H4 (cell line): ENCODE measurements at regions not wholly inside any gene's neighbourhood (a gene's known extent, or its start where the extent isn't known, plus 50 kb on each side); places are given as distances from the start of the nearest gene placed in this dataset.
"Not testable (repeated sequence)": the region's sequence is repeated elsewhere in the genome, so short reads cannot be mapped to it uniquely, and the experiment has no call there.

Experiments used
- DNase-seq: peaks from one replicate; pipeline ENCODE4 v3.0.0-alpha.2; 2015; ENCODE audit warnings: low spot score

DNA sequence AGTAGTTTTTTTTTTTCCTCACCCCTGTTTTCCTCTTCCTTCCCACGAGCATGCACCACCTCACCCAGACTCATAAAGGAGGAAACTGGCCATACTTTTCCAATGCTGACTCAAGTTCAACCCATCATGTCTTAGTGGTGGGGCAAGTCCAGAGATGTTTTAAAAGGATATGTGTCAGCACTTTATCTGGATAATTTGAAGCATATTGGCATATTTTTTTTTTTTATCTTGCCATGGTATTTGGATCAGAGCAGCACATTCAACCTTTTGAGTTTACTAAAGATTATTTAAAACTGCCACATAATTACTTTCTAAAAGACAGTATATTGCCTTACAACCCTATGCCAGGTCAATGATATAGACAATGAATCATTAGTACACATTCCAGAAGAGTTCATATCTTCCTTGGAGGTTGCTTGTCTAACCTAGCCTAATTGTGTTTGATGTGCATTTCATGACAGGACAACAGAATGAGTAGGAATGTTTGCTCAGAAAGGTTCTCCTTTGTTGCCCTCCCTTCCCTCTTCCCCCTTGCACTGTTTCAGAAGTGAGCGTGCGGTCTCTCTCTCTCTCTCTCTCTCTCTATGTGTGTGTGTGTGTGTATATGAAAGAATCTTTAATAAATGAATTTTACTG, 950.7 kb upstream of the FAM98A start:
- no peak for DNase-seq

DNA sequence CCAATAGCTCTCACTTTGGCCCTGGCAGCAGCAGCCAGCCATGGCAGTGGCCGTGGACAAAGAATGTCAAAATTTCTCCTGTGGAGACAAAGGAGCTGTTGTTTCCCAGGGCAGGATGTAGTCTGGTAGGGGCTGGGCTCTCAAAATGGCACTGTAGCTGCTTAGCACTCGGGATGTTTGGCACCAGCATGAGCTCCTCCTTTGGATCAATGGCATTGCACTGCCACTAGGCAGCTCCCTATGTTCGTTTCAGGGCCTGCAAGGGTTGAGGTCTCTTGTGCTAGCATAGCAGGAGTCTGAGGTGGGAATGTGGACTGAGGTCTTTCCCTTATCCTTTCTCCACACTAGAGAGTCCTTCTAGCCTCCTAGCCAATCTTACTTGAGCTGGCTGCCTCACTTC, 948.8 kb upstream of the FAM98A start:
- DNase-seq = no peak

DNA sequence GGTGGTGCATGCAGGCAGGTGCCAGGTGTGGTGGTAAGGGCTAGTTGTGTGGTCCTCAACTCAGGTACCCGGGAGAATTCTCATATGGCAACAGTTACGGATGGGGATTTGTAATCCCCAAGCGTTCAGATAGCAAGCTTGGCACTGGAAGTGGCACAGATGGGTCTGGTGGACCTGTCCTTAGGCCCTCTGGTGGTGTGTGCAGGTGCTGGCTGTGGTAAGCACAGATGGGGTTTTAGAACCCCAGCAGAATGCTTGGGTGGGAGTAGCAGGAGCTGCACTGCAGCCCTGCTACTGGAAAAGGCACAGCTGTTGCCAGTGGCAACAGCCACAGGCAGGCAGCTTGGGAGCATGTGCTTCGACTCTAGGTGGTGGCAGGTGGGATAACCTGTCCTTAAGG, 948.2 kb upstream of the FAM98A start:
- no peak for DNase-seq

DNA sequence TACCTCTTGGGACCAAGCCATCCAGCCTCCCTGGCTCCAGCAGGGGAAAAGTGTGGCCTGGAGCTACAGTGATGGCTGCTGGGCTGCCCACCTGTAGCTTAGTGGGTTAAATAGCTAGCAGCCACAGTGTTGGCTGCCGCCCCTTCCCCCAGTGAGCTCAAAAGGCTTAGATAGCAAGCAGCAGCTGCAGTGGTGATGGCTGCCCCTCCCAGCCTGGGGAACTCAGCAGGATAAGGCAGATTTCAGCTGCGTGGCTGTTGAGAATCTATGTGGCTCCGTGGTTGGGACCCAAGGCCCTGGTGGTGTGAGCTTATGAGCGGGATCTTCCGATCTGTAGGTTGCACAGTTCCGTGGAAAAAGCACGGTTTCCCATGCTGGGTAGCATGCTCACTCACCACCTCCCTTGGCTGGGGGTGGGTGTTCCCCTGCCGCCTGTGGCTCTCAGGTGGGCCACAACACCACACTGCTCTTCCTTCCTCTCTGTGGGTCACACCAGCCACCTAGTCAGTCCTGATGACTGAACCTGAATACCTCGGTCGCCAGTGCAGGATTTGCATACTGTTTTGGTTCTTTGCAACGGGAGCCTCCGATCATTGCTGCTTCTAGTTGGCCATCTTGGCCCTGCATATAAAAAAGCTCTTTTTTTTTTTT, 946.5 kb upstream of the FAM98A start:
- no peak for DNase-seq

DNA sequence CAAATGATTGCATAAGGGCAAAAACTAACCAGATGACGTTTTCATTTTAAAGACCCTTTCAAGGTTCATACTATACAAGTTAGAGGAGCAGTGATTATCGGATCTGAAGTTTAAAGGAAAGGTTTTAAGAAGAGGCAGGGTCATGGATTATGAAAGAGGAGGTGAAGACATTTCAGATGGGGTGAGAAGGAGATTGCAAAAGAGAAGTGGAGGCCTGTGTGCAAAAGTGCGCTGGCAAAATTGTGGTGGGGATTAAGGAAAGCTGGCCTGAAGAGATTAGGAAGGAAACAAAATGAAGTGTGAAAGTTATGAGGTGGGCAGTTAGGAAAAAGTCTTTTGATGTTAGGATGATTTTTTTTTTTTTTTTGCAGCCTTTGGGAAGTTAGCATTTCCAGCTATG, 935.7 kb upstream of the FAM98A start:
- no peak for DNase-seq

DNA sequence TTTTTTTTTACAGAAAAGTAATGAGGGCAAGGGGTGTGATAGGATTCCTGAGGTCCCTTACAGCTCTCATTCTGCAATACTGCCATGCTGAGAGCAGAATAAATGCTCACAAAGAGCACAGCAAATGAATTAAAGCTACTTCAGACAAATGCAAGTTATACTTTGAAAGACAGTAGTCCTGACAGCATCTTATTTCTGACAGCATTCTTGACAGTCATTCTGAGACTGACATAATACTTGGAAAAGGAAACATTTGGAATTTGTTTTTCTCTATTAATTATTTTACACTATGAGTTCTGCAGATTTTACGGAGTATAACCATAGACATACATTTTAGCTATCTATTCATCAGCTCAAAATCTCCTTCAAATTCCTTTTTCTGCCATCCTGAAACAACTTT, 935.2 kb upstream of the FAM98A start:
- no peak for DNase-seq

DNA sequence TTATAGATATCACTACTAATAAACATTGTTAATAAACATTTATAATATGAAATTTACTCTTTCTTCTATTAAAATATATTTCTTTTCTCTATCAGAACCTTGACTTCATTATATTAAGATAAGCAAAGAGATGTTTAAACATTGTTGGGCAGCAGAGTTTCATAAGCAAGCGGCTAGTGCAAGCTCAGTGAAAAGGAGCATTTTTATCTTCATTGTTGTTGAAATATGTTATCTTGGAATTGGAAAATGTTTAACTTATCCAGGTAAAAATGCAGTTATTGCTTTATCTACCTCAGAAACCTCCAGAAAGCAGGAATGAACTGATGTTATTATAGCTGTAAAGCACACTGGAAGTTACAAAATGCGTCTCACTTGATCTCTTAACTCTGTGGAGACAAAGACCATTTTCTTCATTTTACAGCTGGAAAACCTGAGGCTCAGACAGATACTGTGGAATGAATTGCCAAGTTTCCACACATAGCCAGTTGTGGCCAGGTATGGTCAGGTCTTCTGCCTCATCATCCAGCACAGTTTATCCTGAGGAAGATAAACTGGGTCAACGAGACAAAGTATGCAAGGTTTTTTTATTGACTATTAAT, 934.6 kb upstream of the FAM98A start:
- DNase-seq = no peak

DNA sequence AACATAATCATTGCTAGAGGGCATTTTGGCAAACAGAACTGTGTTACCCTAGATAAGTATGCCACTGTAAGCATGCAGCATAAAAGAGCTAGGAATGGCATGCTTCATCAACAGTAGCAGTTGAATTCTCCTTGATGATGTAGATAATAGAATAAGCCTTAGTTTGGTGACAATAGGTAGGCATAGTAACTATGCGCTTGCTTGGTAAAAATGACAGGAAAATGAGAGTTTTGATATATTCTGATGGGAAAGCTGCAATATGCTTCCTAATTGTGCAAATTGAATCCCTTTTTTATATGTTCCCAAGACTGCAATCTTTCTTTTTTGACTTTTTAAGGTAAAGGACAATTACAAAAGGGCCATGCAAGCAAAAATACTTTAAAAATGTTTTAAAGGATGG, 930.9 kb upstream of the FAM98A start:
- DNase-seq = no peak

DNA sequence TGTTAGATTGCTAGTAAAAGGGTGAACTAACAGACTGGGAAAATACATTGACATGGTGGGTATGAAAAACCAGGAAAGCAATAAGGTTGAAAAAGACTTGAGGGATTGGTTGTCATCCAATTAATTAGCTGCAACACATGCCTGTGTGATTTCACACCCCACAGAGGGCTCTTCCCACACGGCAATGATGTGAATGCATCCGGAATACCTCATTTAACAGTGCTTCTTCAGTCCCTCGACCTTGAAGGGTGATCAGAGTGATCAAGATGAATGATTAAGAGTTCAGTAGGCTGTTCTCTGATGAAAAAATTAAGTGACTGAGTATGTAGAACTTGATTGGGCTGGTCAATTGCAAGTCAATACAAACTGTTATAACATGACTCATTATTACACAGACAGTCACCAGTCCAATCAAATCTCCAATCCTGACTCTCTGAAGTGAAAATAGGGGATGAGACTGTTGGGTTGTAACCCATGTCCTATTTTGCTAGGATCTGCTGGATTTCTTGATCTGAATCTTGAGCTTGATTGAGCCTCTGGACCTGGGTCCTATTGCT, 924.9 kb upstream of the FAM98A start:
- no peak for DNase-seq

DNA sequence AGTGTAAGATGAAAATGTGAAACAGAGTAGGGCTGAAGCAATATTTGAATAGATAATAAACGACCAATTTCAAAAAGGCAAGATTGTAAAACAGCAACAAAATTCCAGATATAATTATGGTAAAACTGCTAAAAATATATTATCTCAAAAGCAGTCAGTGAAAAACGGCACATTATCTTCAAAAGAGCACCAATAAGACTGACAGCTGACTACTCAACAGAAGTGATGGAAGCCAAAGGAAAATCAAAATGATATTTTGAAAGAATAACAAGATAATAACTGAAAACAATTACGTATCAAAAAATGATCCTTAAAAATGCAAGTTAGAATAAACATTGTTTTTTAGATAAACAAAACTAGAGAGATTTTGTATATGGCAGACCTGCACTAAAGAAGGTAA, 920.6 kb upstream of the FAM98A start:
- no peak for DNase-seq

DNA sequence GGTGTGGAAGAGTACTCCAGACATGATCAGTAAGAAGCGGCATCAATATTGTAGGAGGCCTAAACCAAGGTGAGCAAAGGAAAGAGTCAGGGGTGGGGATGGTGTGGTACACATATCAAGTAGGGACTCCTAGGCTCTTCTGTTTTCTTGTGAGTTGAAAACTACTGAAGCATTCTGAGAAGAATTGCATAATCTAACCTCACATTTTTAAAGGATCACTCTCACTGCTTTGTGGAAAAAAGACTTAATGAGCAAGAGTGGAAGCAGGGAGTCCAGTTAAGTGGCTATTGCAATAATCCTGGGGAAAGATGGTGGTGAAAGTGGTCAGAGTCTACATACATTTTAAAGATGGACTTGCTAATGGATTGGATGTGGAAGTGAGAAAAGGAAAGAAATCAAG, 899.5 kb upstream of the FAM98A start:
- no peak for DNase-seq

DNA sequence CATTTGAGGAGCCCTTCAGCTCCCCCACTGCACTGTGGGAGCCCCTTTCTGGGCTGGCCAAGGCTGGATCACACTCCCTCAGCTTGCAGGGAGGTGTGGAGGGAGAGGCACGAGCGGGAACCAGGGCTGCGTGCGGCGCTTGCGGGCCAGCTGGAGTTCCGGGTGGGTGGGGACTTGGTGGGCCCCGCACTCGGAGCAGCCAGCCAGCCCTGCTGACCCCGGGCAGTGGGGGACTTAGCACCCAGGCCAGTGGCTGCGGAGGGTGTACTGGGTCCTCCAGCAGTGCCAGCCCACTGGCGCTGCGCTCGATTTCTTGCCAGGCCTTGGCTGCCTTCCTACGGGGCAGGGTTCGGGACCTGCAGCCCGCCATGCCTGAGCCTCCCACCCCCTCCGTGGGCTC, 895.1 kb upstream of the FAM98A start:
- not testable (repeated sequence) for DNase-seq

DNA sequence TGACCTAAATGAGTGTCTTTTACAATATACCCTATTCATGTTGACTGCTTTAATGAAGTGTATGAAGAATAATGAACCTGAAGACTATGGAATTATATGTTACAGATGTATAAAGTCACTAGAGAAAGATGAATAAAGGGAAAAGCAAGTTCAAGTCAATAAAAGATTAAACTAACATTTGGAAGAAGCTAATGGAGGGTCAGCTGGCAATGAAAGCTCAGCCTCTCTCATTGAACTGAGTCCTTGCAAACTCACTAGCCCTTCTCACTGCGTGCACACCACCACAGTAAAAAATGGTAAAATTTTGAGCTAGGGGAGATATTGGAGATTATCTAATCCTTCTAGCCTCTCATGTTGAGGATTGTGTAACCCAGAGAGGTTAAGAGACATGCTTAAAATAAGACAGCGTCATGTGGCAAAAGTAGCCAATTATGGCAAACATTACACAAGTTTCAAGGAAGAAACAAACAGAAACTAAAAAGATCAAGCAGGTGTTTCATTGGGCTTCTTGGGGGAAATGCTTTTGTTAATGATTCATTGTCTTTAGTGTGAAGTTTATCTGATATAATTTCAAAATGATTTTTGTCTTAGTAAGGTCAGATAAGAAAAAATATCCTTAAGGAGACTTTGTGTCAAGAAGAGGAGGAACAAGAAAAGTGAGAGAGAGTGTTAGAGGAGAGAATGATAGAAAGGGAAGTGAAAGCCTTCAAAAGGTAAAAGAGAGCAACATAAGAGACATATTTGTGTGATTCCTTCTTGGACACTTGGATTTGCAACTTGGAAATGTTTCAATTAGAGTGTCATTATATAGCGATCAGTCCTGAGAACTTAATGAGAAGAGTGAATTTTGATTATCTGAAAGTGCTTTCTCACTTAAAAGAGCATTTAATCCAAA, 893.7 kb upstream of the FAM98A start:
- DNase-seq = no peak

DNA sequence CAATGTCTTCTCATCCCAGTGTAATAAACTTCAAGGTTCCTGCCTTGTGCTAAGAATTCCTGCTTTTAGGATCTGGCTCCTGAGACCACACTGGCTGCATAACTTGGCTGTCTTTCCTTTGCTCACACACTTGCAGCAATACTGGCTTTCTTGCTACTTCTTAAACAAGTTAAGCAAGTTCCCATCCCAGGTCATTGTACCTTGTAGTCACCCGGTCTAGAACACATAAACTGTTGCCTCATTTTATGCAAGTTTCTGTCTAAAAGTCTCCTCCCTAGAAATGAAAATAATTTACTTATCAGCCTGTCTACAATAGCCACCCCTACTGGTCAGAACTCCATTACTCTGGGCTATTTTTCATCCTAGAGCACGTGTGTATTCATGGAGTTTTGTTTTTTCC, 887.9 kb upstream of the FAM98A start:
- DNase-seq = no peak

DNA sequence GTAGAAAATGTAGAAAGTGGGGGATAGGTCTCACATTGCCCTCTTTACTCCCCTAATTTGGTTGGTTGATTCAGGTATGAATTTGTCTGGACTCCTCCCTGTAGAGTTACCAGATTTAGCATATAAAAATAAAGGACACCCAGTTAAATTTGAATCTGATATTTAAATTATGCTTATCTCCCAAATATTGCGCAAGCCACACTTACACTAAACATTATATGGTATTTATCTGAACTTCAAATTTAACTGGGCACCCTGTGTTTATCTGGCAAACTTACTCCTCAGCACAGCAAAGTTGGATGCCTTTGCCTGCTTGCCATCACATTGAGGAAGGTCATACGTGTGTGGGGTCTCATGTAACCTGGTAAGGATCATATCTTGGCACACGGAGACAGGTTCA, 882.4 kb upstream of the FAM98A start:
- no peak for DNase-seq

DNA sequence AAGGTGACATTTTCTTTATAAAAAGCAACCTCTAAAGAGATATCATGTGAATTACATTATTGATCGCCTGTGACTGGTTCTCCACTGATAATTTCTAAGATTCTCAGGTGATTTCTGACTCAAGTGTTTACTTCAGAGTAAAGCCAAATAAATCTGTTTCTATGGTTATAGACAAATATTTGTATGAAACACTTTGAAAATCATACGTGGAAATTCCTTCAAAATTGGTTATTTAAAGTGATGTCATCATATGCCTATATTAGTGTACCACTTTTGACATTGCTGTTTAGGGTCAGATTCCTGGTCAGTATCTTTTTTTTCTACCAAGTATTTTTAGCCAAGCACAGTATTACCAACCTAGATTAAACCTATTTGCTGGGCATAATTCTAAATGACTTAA, 881.3 kb upstream of the FAM98A start:
- no peak for DNase-seq

DNA sequence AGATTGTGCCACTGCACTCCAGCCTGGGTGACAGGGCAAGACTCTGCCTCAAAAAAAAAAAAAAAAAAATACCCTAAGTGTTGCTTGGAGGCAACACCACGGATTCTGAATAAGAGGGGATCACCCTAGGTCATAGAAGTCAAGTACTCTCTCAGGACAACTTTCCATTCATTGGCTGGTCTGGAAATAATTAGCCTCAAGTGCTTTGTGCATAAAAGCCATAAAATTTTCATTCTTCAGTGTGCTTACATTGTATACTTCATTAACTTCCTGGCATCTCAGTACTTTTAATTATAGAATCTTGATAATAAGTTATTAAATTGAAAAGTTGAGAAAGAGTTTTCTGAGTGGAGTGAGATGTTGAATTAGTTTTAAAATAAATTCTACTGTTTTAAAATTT, 876.1 kb upstream of the FAM98A start:
- no peak for DNase-seq

DNA sequence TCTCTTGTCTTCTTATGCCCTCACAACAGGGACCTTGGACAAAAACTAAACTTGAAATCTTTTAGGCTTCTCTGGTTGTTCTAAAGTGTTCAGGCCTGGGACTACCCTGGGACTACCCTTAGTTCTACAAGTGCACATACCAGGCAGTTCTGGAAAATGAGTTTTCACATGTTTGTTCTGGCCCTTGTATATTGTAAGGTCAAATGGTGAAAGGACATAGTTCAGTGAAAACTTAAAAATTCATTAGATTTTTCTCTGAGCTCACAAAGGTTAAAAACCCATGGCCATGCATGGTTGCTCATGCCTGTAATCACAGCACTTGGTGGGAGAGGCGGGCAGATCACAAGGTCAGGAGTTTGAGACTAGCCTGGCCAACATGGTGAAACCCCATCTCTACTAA, 875.5 kb upstream of the FAM98A start:
- no peak for DNase-seq

DNA sequence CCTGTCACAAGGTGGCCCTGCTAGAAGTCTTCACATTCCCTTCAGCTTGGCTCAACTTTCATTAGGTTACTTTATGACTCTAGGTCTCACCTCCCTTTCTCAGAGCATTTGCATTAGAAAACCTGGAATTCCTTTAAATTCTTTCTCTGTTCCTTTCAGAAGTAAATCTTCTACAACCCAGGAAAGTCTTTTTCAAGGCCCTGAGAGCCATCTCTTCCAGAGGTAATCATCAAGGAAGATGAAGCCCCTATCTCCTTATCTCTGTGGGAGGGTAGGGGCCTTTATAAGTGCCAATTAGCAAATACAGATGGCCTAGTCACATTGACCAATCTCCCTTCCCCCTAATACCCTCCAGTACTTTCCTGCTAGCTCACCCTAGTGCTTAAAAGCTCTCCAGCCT, 848.0 kb upstream of the FAM98A start:
- DNase-seq = no peak

DNA sequence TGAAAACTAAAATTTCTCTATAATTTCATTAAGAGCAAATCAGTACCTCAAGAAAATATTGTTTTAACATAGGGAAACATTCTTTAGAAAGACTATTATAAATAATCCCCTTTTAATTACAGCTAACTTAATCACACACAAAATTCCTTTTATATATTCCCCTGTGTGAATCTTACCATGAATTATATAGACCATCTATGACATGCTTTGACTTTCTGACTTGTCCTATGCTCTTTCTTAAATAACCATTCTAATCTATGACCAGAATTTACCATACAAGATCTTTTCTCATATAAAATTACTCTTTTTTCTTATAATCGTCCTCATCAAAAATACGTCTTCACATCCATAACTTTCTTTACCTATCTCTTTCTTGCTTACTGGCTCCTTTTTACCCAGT, 824.2 kb upstream of the FAM98A start:
- DNase-seq = no peak

DNA sequence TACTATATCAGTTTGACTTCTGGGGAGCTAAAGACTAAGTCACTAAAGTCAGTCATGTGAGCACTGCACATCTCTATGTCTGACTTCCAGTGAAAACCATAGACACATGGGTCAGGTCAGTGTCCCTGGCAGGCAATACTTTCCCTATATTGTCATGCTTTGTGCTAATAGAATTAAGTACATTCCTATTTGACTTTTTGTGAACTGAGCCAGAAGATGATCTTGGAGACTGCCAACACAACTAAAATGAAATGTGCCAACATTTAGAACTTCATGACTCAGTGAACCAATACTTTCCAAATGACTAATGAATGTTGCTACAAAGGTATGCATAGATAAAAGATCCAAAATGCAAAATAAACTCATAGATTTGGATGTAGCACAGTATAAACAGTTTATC, 820.8 kb upstream of the FAM98A start:
- no peak for DNase-seq

DNA sequence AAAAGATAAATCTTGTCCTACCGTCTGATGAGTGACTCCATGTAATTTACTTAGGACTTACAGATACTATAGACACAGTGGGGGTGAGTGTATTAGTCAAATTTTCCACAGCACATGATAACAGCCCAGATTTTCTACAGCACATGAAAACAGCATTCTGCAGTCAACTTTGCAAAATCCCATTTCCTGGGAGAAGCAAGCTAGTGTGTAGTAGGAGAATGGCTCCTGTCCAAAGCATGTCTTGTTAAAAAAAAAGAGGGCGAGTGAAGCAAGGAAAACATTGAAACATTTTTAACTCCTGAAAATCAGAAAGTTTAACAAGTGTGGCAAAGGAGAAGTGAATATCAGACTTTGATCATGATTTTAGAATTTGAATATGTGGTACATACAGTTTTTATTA, 817.8 kb upstream of the FAM98A start:
- DNase-seq = no peak
